ENCODE measurements at regions not wholly inside any gene's neighbourhood (a gene's known extent, or its start where the extent isn't known, plus 50 kb on each side); places are given as distances from the start of the nearest gene placed in this dataset.
"Not testable (repeated sequence)": the region's sequence is repeated elsewhere in the genome, so short reads cannot be mapped to it uniquely, and the experiment has no call there.

DNA sequence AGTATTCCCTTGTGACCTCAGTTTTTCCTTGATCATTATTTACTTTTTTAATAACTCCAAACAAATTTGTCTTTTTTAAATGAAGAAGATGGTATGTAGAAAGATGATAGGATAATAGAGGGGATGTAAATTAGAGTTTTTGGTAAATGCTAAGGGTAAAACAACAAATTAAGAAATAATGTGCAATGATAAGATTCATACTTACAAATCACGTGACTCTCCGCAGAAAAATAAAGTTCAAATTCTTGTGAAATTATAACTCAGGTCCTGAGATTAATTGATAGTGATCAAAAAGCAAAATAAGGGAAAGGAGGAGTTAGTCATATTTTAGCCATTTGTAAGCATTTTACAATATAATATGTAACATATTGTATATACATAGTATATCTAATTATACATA, 304.1 kb upstream of the KCNH7 start:
- DNase-seq (no peak), ATAC-seq (no peak)
- H3K9me3 ChIP-seq: no peaks in the 10 kb centered on the region
- H3K4me1 ChIP-seq: no peaks in the 10 kb centered on the region
- no peak overlapping the region for H3K4me3 ChIP-seq
- no peaks in the 10 kb centered on the region for H3K36me3 ChIP-seq
- H3K27ac ChIP-seq: no peak overlapping the region
- TF ChIP-seq, protein P1, sequence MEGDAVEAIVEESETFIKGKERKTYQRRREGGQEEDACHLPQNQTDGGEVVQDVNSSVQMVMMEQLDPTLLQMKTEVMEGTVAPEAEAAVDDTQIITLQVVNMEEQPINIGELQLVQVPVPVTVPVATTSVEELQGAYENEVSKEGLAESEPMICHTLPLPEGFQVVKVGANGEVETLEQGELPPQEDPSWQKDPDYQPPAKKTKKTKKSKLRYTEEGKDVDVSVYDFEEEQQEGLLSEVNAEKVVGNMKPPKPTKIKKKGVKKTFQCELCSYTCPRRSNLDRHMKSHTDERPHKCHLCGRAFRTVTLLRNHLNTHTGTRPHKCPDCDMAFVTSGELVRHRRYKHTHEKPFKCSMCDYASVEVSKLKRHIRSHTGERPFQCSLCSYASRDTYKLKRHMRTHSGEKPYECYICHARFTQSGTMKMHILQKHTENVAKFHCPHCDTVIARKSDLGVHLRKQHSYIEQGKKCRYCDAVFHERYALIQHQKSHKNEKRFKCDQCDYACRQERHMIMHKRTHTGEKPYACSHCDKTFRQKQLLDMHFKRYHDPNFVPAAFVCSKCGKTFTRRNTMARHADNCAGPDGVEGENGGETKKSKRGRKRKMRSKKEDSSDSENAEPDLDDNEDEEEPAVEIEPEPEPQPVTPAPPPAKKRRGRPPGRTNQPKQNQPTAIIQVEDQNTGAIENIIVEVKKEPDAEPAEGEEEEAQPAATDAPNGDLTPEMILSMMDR (IDR thresholded peaks at IDR 0.05): no peak
- no peaks in the 10 kb centered on the region for H3K27me3 ChIP-seq (ENCODE audit: low read depth)
- intact Hi-C loops (cut with DNase I): no loop called here

DNA sequence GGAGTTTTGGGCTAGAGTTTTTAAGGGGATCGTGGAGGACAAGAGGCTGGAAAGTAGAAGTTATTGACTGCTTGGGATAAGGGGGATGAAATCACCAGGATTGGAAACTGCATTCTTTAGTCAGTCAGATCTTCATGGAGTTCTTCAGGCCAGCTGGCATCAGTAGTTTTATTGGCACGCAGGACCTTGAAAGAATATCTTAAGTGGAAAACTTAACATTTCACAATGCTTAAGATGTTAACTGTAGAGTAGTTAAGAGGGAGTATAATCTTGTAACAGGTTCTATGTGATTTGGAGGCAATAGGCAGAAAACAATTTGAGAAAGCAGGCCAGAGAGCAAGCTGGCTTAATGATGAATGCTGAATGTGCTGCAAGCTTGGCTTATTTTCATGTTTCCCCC, 300.4 kb upstream of the KCNH7 start:
- no peaks in the 10 kb centered on the region for H3K4me1 ChIP-seq
- no peaks in the 10 kb centered on the region for H3K36me3 ChIP-seq
- ATAC-seq: peak in 1 of 2 donors; percentile 27
- H3K27ac ChIP-seq: no peak overlapping the region
- no peak overlapping the region for H3K4me3 ChIP-seq
- no peaks in the 10 kb centered on the region for H3K9me3 ChIP-seq
- intact Hi-C loops (cut with DNase I): no loop called here
- TF ChIP-seq, protein P1 (IDR thresholded peaks at IDR 0.05): no peak
- no peak for DNase-seq
- no peaks in the 10 kb centered on the region for H3K27me3 ChIP-seq (ENCODE audit: low read depth)

DNA sequence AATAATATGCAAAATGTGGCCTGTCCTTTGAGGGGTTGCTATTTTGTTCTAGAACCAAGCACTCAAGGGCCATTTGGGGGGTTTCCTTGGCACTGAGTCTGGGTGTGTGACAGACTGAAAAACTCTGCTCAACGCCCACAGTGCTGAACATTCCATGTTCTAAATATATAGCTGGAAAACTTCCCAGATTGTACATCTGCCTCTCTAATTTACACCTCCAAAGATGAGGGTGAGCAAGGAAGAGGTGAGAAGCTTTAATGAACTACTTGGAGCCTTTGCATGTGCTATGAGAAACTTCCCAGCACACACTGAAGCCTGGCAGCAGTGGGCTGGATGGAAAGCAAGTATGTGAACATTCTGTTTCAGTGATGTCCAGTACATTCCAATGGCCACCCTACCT, 296.7 kb upstream of the KCNH7 start:
- no peak for ATAC-seq
- intact Hi-C loops (cut with DNase I): no loop called here

DNA sequence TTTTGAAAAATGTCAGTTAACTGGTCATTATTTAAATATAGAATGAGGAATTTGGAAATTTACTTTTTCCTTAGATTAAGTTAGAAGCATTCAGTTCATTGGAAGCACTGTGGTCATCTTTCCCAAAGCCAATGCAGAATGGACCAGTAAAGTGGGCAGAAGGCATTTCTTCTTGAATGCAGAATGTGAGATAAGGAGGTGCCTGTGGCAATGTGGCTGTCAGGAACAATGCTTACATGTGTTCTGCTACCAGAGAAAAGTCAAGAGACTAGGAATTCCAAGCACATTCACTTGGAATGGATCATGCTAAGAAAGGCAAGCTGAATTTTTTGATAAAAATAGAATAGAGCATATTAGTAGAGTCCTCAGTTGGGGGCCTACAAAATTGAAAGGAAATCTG, 295.0 kb upstream of the KCNH7 start:
- TF ChIP-seq, protein P1 (IDR thresholded peaks at IDR 0.05): no peak

More for the DNA sequence above, 296.7 kb upstream of the KCNH7 start:
- H3K9me3 ChIP-seq: no peaks in the 10 kb centered on the region
- H3K27me3 ChIP-seq (ENCODE audit: low read depth): no peaks in the 10 kb centered on the region
- H3K27ac ChIP-seq: no peak overlapping the region
- H3K4me3 ChIP-seq: no peak overlapping the region
- no peak for DNase-seq
- no peaks in the 10 kb centered on the region for H3K4me1 ChIP-seq
- TF ChIP-seq, protein P1 (IDR thresholded peaks at IDR 0.05): no peak
- no peaks in the 10 kb centered on the region for H3K36me3 ChIP-seq

DNA sequence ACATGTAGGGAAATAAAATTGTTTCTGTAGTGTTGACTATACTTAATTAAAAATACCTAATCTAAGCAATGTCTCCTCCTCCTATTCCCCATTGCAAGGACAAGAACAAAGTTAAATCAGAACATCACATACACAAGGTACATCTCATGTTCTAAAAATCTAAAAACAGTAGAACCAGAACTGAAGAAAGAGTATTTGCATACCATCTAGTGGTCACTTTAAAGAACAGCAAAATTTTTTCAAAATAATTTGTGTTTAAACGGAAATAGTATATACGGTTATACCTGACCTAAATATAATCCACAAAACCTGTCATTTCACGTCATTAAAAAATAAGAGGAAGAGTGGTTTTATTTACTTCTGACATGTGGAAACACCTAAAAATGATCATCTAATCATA, 294.3 kb upstream of the KCNH7 start:
- no peaks in the 10 kb centered on the region for H3K4me1 ChIP-seq
- no peaks in the 10 kb centered on the region for H3K9me3 ChIP-seq
- no peak overlapping the region for H3K4me3 ChIP-seq
- no peaks in the 10 kb centered on the region for H3K27me3 ChIP-seq (ENCODE audit: low read depth)
- ATAC-seq: no peak
- H3K36me3 ChIP-seq: no peaks in the 10 kb centered on the region
- intact Hi-C loops (cut with DNase I): no loop called here
- no peak overlapping the region for H3K27ac ChIP-seq
- DNase-seq: no peak
- TF ChIP-seq, protein P1 (IDR thresholded peaks at IDR 0.05): peak; percentile 16

More for the DNA sequence above, 295.0 kb upstream of the KCNH7 start:
- ATAC-seq (no peak), DNase-seq (no peak)
- H3K27me3 ChIP-seq (ENCODE audit: low read depth): no peaks in the 10 kb centered on the region
- no peaks in the 10 kb centered on the region for H3K36me3 ChIP-seq
- intact Hi-C loops (cut with DNase I): no loop called here
- H3K4me3 ChIP-seq: no peak overlapping the region
- H3K4me1 ChIP-seq: no peaks in the 10 kb centered on the region
- H3K27ac ChIP-seq: no peak overlapping the region
- no peaks in the 10 kb centered on the region for H3K9me3 ChIP-seq

DNA sequence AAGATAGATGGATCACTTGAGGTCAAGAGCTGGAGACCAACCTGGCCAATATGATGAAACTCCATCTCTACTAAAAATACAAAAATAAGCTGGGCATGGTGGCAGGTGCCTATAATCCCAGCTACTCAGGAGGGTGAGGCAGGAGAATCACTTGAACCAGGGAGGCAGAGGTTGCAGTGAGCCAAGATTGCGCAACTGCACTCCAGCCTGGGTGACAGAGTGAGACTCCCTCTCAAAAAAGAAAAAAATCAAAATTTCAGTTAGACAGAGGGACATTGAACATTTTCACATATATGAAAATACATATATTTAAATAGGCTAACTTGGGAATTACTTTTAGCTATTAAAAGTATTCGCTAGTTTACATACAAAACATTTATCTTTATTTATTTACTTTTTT, 293.6 kb upstream of the KCNH7 start:
- H3K4me1 ChIP-seq; intact Hi-C loops (cut with DNase I); H3K27ac ChIP-seq; H3K4me3 ChIP-seq; DNase-seq; H3K36me3 ChIP-seq; H3K27me3 ChIP-seq (ENCODE audit: low read depth); H3K9me3 ChIP-seq; ATAC-seq: not testable (repeated sequence)
